ENCODE measurements at regions not wholly inside any gene's neighbourhood (a gene's known extent, or its start where the extent isn't known, plus 50 kb on each side); places are given as distances from the start of the nearest gene placed in this dataset.

- TF ChIP-seq, protein P1, sequence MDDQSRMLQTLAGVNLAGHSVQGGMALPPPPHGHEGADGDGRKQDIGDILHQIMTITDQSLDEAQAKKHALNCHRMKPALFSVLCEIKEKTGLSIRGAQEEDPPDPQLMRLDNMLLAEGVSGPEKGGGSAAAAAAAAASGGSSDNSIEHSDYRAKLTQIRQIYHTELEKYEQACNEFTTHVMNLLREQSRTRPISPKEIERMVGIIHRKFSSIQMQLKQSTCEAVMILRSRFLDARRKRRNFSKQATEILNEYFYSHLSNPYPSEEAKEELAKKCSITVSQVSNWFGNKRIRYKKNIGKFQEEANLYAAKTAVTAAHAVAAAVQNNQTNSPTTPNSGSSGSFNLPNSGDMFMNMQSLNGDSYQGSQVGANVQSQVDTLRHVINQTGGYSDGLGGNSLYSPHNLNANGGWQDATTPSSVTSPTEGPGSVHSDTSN (IDR thresholded peaks at IDR 0.05; ENCODE audit: insufficient replicate concordance, low read depth, low read length): no peak
- TF ChIP-seq CREM (IDR thresholded peaks at IDR 0.05; ENCODE audit: low read depth): no peak
- no peak for TF ChIP-seq TCF12 (IDR thresholded peaks at IDR 0.05; ENCODE audit: low read depth, low read length)
These were observed 387.1 kb upstream of the NECTIN3 start (continued) for GRCh38 chr3:110684466-110684865.

GRCh38 chr3:110685630-110686029 is 386.0 kb upstream of the NECTIN3 start:
- ChIA-PET CTCF (no interaction called here), SMC1A (ENCODE audit: uncharacterized antibody, unreplicated experiment) (no interaction called here), RAD21 (ENCODE audit: unreplicated experiment) (no interaction called here), POLR2A (no interaction called here)
- Histone ChIP-seq H3K36me3 (ENCODE audit: control insufficient read depth in 2 of 2, insufficient read depth in 2 of 2, low read length in 1 of 2) (no peaks in the 10 kb centered on the region), H2AFZ (ENCODE audit: control insufficient read depth, low read depth, low read length) (no peak overlapping the region), H3K9ac (ENCODE audit: control insufficient read depth, insufficient read depth, low read length) (no peak overlapping the region), H3K4me1 (ENCODE audit: control insufficient read depth, insufficient read depth, low read length) (no peaks in the 10 kb centered on the region), H3K27me3 (replicated peaks in 1 of 2; ENCODE audit: control insufficient read depth in 2 of 2, insufficient read depth in 2 of 2, low read length in 1 of 2) (no peaks in the 10 kb centered on the region), H3K4me2 (ENCODE audit: control insufficient read depth, insufficient read depth) (no peak overlapping the region), H3K79me2 (ENCODE audit: control insufficient read depth, insufficient read depth, low read length) (no peaks in the 10 kb centered on the region), H3K9me3 (replicated peaks; ENCODE audit: control insufficient read depth, insufficient read depth, low read length) (no peaks in the 10 kb centered on the region), H3K27ac (ENCODE audit: control insufficient read depth, insufficient read depth) (no peak overlapping the region), H3K4me3 (no peak overlapping the region), H4K20me1 (ENCODE audit: control insufficient read depth, insufficient read depth) (no peaks in the 10 kb centered on the region)
- intact Hi-C loops (cut with micrococcal nuclease; ENCODE audit: unreplicated experiment): no loop called here
- 10% methylated on average over 4 of the region's 4 CpGs for WGBS (ENCODE audit: insufficient coverage, insufficient replicate concordance, low lambda C conversion rate, missing lambda C conversion rate)
- ATAC-seq (no peak), DNase-seq (ENCODE audit: low read depth, low spot score) (no peak), FAIRE-seq (no peak)
- TF ChIP-seq ZSCAN29 (IDR thresholded peaks at IDR 0.05) (no peak), ETV6 (conservative IDR thresholded peaks at IDR 0.05 in 1 of 2, IDR thresholded peaks at IDR 0.05 in 1 of 2; ENCODE audit: borderline replicate concordance in 1 of 2, low read depth in 1 of 2) (no peak), RELA (IDR thresholded peaks at IDR 0.05; ENCODE audit: borderline replicate concordance, partially characterized antibody) (no peak), HCFC1 (IDR thresholded peaks at IDR 0.05; ENCODE audit: low read length) (no peak), E2F4 (IDR thresholded peaks at IDR 0.05; ENCODE audit: low read depth, low read length) (no peak), NRF1 (conservative IDR thresholded peaks at IDR 0.05; ENCODE audit: low read depth, low read length) (no peak), RCOR1 (conservative IDR thresholded peaks at IDR 0.05; ENCODE audit: low read depth, low read length) (no peak), SREBF2 (IDR thresholded peaks at IDR 0.05; ENCODE audit: low read length) (no peak), NR2C2 (IDR thresholded peaks at IDR 0.05; ENCODE audit: borderline replicate concordance, control insufficient read depth, insufficient read length, low read depth) (no peak), TARDBP (IDR thresholded peaks at IDR 0.05; ENCODE audit: borderline replicate concordance) (no peak)
- TF ChIP-seq, protein P2, sequence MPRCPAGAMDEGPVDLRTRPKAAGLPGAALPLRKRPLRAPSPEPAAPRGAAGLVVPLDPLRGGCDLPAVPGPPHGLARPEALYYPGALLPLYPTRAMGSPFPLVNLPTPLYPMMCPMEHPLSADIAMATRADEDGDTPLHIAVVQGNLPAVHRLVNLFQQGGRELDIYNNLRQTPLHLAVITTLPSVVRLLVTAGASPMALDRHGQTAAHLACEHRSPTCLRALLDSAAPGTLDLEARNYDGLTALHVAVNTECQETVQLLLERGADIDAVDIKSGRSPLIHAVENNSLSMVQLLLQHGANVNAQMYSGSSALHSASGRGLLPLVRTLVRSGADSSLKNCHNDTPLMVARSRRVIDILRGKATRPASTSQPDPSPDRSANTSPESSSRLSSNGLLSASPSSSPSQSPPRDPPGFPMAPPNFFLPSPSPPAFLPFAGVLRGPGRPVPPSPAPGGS (IDR thresholded peaks at IDR 0.05; ENCODE audit: borderline replicate concordance, insufficient read depth, low read depth, low read length, poor library complexity, severe bottlenecking): no peak
- TF ChIP-seq, protein P3, sequence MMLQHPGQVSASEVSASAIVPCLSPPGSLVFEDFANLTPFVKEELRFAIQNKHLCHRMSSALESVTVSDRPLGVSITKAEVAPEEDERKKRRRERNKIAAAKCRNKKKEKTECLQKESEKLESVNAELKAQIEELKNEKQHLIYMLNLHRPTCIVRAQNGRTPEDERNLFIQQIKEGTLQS (IDR thresholded peaks at IDR 0.05; ENCODE audit: borderline replicate concordance, extremely low read depth, low read depth, low read length): no peak
- TF ChIP-seq, protein P4, sequence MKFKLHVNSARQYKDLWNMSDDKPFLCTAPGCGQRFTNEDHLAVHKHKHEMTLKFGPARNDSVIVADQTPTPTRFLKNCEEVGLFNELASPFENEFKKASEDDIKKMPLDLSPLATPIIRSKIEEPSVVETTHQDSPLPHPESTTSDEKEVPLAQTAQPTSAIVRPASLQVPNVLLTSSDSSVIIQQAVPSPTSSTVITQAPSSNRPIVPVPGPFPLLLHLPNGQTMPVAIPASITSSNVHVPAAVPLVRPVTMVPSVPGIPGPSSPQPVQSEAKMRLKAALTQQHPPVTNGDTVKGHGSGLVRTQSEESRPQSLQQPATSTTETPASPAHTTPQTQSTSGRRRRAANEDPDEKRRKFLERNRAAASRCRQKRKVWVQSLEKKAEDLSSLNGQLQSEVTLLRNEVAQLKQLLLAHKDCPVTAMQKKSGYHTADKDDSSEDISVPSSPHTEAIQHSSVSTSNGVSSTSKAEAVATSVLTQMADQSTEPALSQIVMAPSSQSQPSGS (IDR thresholded peaks at IDR 0.05; ENCODE audit: low read length): no peak
- no TSS peak for BruUV-seq (replicated peaks)
- in situ Hi-C loops (cut with MboI): no loop called here

All from GM12878 (cell line).